IMR-90 (cell line): ENCODE measurements at regions not wholly inside any gene's neighbourhood (a gene's known extent, or its start where the extent isn't known, plus 50 kb on each side); places are given as distances from the start of the nearest gene placed in this dataset.

Experiments used
- ATAC-seq: fragments of 200-7000 bp; cut with Tn5 transposase; 2 replicates; pipeline ENCODE4 v1.9.1; 2020; ENCODE audit warnings: low read depth, mild to moderate bottlenecking, moderate library complexity
- BruUV-seq: library from RNA; stranded (reverse); fragments of 400-500 nt; replicated peaks from 2 replicates; lab custom pipeline; 2021; lab: Mats Ljungman, UMichigan
- CTCF ChIA-PET: fragments of 300-600 bp; formaldehyde crosslinking; extraction: SDS; loops from one replicate; lab custom pipeline; 2021; ENCODE audit warnings: antibody characterized with exemption; lab: Yijun Ruan, JAX
- POLR2A ChIA-PET: fragments of 300-600 bp; sonication (Branson Sonifier 250); formaldehyde crosslinking; loops from one replicate; lab custom pipeline; 2022; ENCODE audit warnings: antibody characterized with exemption; ENCODE audit not compliant: unreplicated experiment; lab: Charles Lee
- DNase-seq: peaks from one replicate; pipeline ENCODE4 v3.0.0; 2013
- H2AFZ ChIP-seq: replicated peaks from 2 replicates; pipeline ENCODE3; 2013; ENCODE audit warnings: low read length, mild to moderate bottlenecking; ENCODE audit not compliant: poor library complexity
- H2AK5ac ChIP-seq: 2 replicates; pipeline ENCODE4 v1.6.1; 2013; ENCODE audit warnings: low read depth, low read length, inconsistent platforms
- H2AK9ac ChIP-seq: replicated peaks from 2 replicates; pipeline ENCODE3; 2013; ENCODE audit warnings: mild to moderate bottlenecking, low read depth, low read length, moderate library complexity; ENCODE audit not compliant: poor library complexity
- H2BK120ac ChIP-seq: 2 replicates; pipeline ENCODE4 v1.6.1; 2013; ENCODE audit warnings: low read depth, low read length, inconsistent platforms
- H2BK15ac ChIP-seq: 3 replicates; pipeline ENCODE4 v1.6.1; 2013; ENCODE audit warnings: low read depth, low read length, inconsistent platforms
- H2BK20ac ChIP-seq: 2 replicates; pipeline ENCODE4 v1.6.1; 2013; ENCODE audit warnings: low read depth, mild to moderate bottlenecking, inconsistent platforms, low read length, moderate library complexity
- H2BK5ac ChIP-seq: 2 replicates; pipeline ENCODE4 v1.6.1; 2013; ENCODE audit warnings: mild to moderate bottlenecking, low read depth, low read length, inconsistent platforms; ENCODE audit not compliant: poor library complexity, severe bottlenecking
- H3K14ac ChIP-seq: replicated peaks from 2 replicates; pipeline ENCODE4 v1.6.1; 2013; ENCODE audit warnings: low read depth, low read length, inconsistent platforms
- H3K18ac ChIP-seq: 2 replicates; pipeline ENCODE4 v1.6.1; 2013; ENCODE audit warnings: low read depth, low read length, control low read depth
- H3K23ac ChIP-seq: 2 replicates; pipeline ENCODE4 v1.6.1; 2013; ENCODE audit warnings: low read depth, low read length, inconsistent platforms
- H3K27ac ChIP-seq: 2 replicates; pipeline ENCODE4 v1.5.1; 2013; ENCODE audit warnings: mild to moderate bottlenecking, control low read depth, low read length; ENCODE audit not compliant: insufficient read depth
- H3K27me3 ChIP-seq: 2 replicates; pipeline ENCODE4 v1.6.1; 2013; ENCODE audit warnings: low read length; ENCODE audit not compliant: control insufficient read depth, insufficient read depth
- H3K36me3 ChIP-seq: 2 replicates; pipeline ENCODE4 v1.6.1; 2013; ENCODE audit warnings: low read length, mixed read lengths; ENCODE audit not compliant: control insufficient read depth, insufficient read depth
- H3K4ac ChIP-seq: 2 replicates; pipeline ENCODE4 v1.6.1; 2013; ENCODE audit warnings: low read depth, low read length, inconsistent platforms
- H3K4me1 ChIP-seq: 2 replicates; pipeline ENCODE4 v1.6.1; 2013; ENCODE audit warnings: low read length, mixed read lengths; ENCODE audit not compliant: control insufficient read depth, insufficient read depth
- H3K4me2 ChIP-seq: 2 replicates; pipeline ENCODE4 v1.6.1; 2013; ENCODE audit warnings: low read depth, mild to moderate bottlenecking, control low read depth, low read length, moderate library complexity
- H3K4me3 ChIP-seq: 2 replicates; pipeline ENCODE4 v1.5.1; 2013; ENCODE audit warnings: low read depth, mild to moderate bottlenecking, control low read depth, low read length, moderate library complexity; ENCODE audit not compliant: insufficient read depth
- H3K56ac ChIP-seq: 2 replicates; pipeline ENCODE4 v1.6.1; 2013; ENCODE audit warnings: low read length, inconsistent platforms; ENCODE audit not compliant: insufficient read depth; ENCODE audit errors: extremely low read depth
- H3K79me1 ChIP-seq, 2 experiments: 2 replicates each; pipeline ENCODE4 v1.6.1; 2013; ENCODE audit warnings: low read length in 2 of 2, inconsistent platforms in 1 of 2, low read depth in 1 of 2
- H3K9ac ChIP-seq: 2 replicates; pipeline ENCODE4 v1.6.1; 2013; ENCODE audit warnings: low read depth, low read length, control low read depth
- H3K9me1 ChIP-seq: 2 replicates; pipeline ENCODE4 v1.6.1; 2013; ENCODE audit warnings: low read length, inconsistent platforms; ENCODE audit not compliant: insufficient read depth
- H3K9me3 ChIP-seq: 2 replicates; pipeline ENCODE4 v1.6.1; 2013; ENCODE audit warnings: low read length; ENCODE audit not compliant: control insufficient read depth, insufficient read depth
- H4K20me1 ChIP-seq: 2 replicates; pipeline ENCODE4 v1.6.1; 2013; ENCODE audit warnings: low read length, inconsistent platforms; ENCODE audit not compliant: insufficient read depth
- H4K5ac ChIP-seq: 2 replicates; pipeline ENCODE4 v1.6.1; 2013; ENCODE audit warnings: mild to moderate bottlenecking, low read depth, low read length, control low read depth
- H4K8ac ChIP-seq, 2 experiments: 2 replicates each; pipeline ENCODE4 v1.6.1; 2013; ENCODE audit warnings: low read depth in 2 of 2, low read length in 2 of 2, control low read depth in 1 of 2, inconsistent platforms in 1 of 2
- H4K91ac ChIP-seq: 2 replicates; pipeline ENCODE4 v1.6.1; 2013; ENCODE audit warnings: low read depth, low read length, inconsistent platforms; ENCODE audit not compliant: insufficient read depth
- CEBPB ChIP-seq: IDR thresholded peaks from 2 replicates; pipeline ENCODE4 v1.6.1; 2012; ENCODE audit warnings: low read depth, low read length, improper control_type of control experiment
- FOS ChIP-seq: fragments of 150-350 bp; IDR thresholded peaks from 2 replicates; pipeline ENCODE4 v1.6.1; 2016; ENCODE audit warnings: low read depth, low read length
- WGBS, 2 experiments: methylation state at CpG; one replicate each; pipeline versions ENCODE4 v1.1.5 to v1.1.7; 2013; ENCODE audit warnings: missing lambda C conversion rate in 2 of 2; ENCODE audit not compliant: insufficient read length in 1 of 2; ENCODE audit errors: extremely low coverage in 2 of 2; 5-methylcytosine and 5-hydroxymethylcytosine counted together
- dilution Hi-C: fragments of 300-500 bp; cut with HindIII; formaldehyde crosslinking; loops from one replicate; pipeline ENCODE4 v1.14.3; 2018; ENCODE audit warnings: low sequenced_read_pairs; ENCODE audit not compliant: unreplicated experiment
- in situ Hi-C: fragments of 300-500 bp; cut with MboI; formaldehyde crosslinking; loops from 3 replicates; pipeline ENCODE4 v1.14.3; 2019; ENCODE audit warnings: low sequenced_read_pairs, inconsistent platforms, mixed read lengths
- intact Hi-C: fragments of 100-400 bp; cut with micrococcal nuclease; formaldehyde crosslinking; loops from 2 replicates; pipeline ENCODE4 v1.10.0; 2022

- WGBS, 2 experiments = no CpG with 5 or more reads among the region's 2 CpGs
- H2AK9ac ChIP-seq = no peak overlapping the region
- no peak overlapping the region for H3K4ac ChIP-seq
- no peak for TF ChIP-seq FOS
- peak; percentile 81 for TF ChIP-seq CEBPB
- POLR2A ChIA-PET = no interaction called here
- no peak overlapping the region for H3K18ac ChIP-seq
- ATAC-seq = no peak
- H3K9me1 ChIP-seq = no peaks in the 10 kb centered on the region
- dilution Hi-C loops = no loop called here
- H2AK5ac ChIP-seq = no peak overlapping the region
- H2BK20ac ChIP-seq = no peak overlapping the region
- no peak overlapping the region for H4K91ac ChIP-seq
- no peak overlapping the region for H2BK5ac ChIP-seq
- H2AFZ ChIP-seq = no peak overlapping the region
- H3K14ac ChIP-seq = no peak overlapping the region
- 0 out of 2 replicates have a peak, but pooled peaks cover 2% of the 10 kb centered on the region for H3K9me3 ChIP-seq
- H3K27ac ChIP-seq = no peak overlapping the region
- H3K36me3 ChIP-seq = no peaks in the 10 kb centered on the region
- H3K4me3 ChIP-seq = no peak overlapping the region
- no peak overlapping the region for H3K9ac ChIP-seq
- no peak overlapping the region for H2BK120ac ChIP-seq
- no peaks in the 10 kb centered on the region for H3K4me1 ChIP-seq
- H3K27me3 ChIP-seq = no peaks in the 10 kb centered on the region
- CTCF ChIA-PET = no interaction called here
- in situ Hi-C loops = no loop called here
- H3K56ac ChIP-seq = no peak overlapping the region
- H4K5ac ChIP-seq = no peak overlapping the region
- intact Hi-C loops = no loop called here
- no TSS peak for BruUV-seq
- no peak overlapping the region for H4K8ac ChIP-seq
- no peaks in the 10 kb centered on the region for H3K79me1 ChIP-seq
- H3K23ac ChIP-seq = no peak overlapping the region
- no peak for DNase-seq
- no peak overlapping the region for H2BK15ac ChIP-seq
- H4K20me1 ChIP-seq = no peaks in the 10 kb centered on the region
- H3K4me2 ChIP-seq = no peak overlapping the region
Observed at GRCh38 chr13:72174549-72174948, 307.5 kb upstream of the DACH1 start.
